Upper lobe of left lung (tissue), 6 donors: ENCODE measurements at regions not wholly inside any gene's neighbourhood (a gene's known extent, or its start where the extent isn't known, plus 50 kb on each side); places are given as distances from the start of the nearest gene placed in this dataset.
A peak's percentile ranks its signal among the peaks of the same experiment; 100 is the strongest.
"Not testable (repeated sequence)": the region's sequence is repeated elsewhere in the genome, so short reads cannot be mapped to it uniquely, and the experiment has no call there.

ENCODE experiments used
- ATAC-seq, 2 donors: fragments of 200-7000 bp; cut with Tn5 transposase; one replicate each; pipeline ENCODE4 v1.9.1; 2022; ENCODE audit warnings: mild to moderate bottlenecking in 2 of 2, moderate library complexity in 2 of 2; ENCODE audit not compliant: low FRiP score in 2 of 2
- DNase-seq, 2 donors: peaks; one replicate each; pipeline ENCODE4 v3.0.0-alpha.2; 2019 to 2020
- H3K27ac ChIP-seq, 4 donors: fragments of 200-600 bp; sonication (generic); one replicate each; pipeline ENCODE4 v1.5.1; 2016 to 2019
- H3K27me3 ChIP-seq, 4 donors: fragments of 200-600 bp; sonication (generic); one replicate each; pipeline ENCODE4 v1.5.1; 2017 to 2019
- H3K36me3 ChIP-seq, 4 donors: fragments of 200-600 bp; sonication (generic); one replicate each; pipeline ENCODE4 v1.5.1; 2016 to 2019
- H3K4me1 ChIP-seq, 4 donors: fragments of 200-600 bp; sonication (generic); one replicate each; pipeline ENCODE4 v1.5.1; 2018 to 2019
- H3K4me3 ChIP-seq, 4 donors: fragments of 200-600 bp; sonication (generic); one replicate each; pipeline ENCODE4 v1.5.1; 2017 to 2019; ENCODE audit warnings: mild to moderate bottlenecking in 2 of 4, moderate library complexity in 1 of 4
- H3K9me3 ChIP-seq, 4 donors: fragments of 200-600 bp; sonication (generic); one replicate each; pipeline ENCODE4 v1.5.1; 2018 to 2019
- CTCF ChIP-seq, 6 experiments: fragments of 450-650 bp in 4 of 6; fragments of 200-600 bp in 2 of 6; sonication (generic) in 2 of 6; IDR thresholded peaks; one replicate each; pipeline ENCODE4 v1.5.1; 2016 to 2019; ENCODE audit warnings: antibody characterized with exemption in 6 of 6
- EP300 ChIP-seq, 4 donors: sonication (generic); formaldehyde crosslinking; IDR thresholded peaks; one replicate each; pipeline ENCODE4 v1.5.1; 2017; ENCODE audit warnings: antibody characterized with exemption in 4 of 4, control low read depth in 2 of 4
- POLR2A ChIP-seq, 4 donors: fragments of 450-650 bp; IDR thresholded peaks; one replicate each; pipeline ENCODE4 v1.5.1; 2016 to 2017; ENCODE audit warnings: antibody characterized with exemption in 4 of 4, mild to moderate bottlenecking in 2 of 4
- POLR2AphosphoS5 ChIP-seq, 2 donors: sonication (generic); formaldehyde crosslinking; IDR thresholded peaks; one replicate each; pipeline ENCODE4 v1.5.1; 2017; ENCODE audit warnings: antibody characterized with exemption in 2 of 2
- WGBS, 2 donors: methylation state at CpG; one replicate each; pipeline ENCODE4 v1.1.5; 2017 to 2018; 5-methylcytosine and 5-hydroxymethylcytosine counted together
- donor health status: DM: no; HTN: no; CAD: no; lungs with moderate emphysema.
- donor health status: DM: no; HTN: yes; CAD: no; lungs with severe emphysema.

GRCh38 chr4:87912164-87913004 lies 63.1 kb upstream of the SPP1 start:
- Histone ChIP-seq H3K9me3 (no peaks in the 10 kb centered on the region), H3K4me3 (no peak overlapping the region), H3K36me3 (no peaks in the 10 kb centered on the region), H3K27me3 (no peaks in the 10 kb centered on the region), H3K4me1 (peaks cover 0 to 12% (median 5%) of the 10 kb centered on the region in 4 donors), H3K27ac (peak overlapping the region in 1 of 4 donors; percentile 15)
- 59 to 61% methylated on average over 7 of the region's 7 CpGs for WGBS, 2 donors
- DNase-seq: no peak
- no peak for ATAC-seq
- TF ChIP-seq POLR2A (IDR thresholded peaks at IDR 0.05) (no peak), CTCF (IDR thresholded peaks at IDR 0.05) (no peak), POLR2AphosphoS5 (IDR thresholded peaks at IDR 0.05) (no peak), EP300 (IDR thresholded peaks at IDR 0.05) (no peak)

GRCh38 chr4:87913896-87914295 lies 61.6 kb upstream of the SPP1 start:
- no peak overlapping the region for H3K27ac ChIP-seq
- ATAC-seq: no peak
- DNase-seq: no peak
- H3K4me3 ChIP-seq: no peak overlapping the region
- no peaks in the 10 kb centered on the region for H3K36me3 ChIP-seq
- H3K9me3 ChIP-seq: no peaks in the 10 kb centered on the region
- peaks cover 0 to 12% (median 5%) of the 10 kb centered on the region in 4 donors for H3K4me1 ChIP-seq
- H3K27me3 ChIP-seq: no peaks in the 10 kb centered on the region
- TF ChIP-seq CTCF (IDR thresholded peaks at IDR 0.05) (no peak), POLR2A (IDR thresholded peaks at IDR 0.05) (no peak), POLR2AphosphoS5 (IDR thresholded peaks at IDR 0.05) (no peak), EP300 (IDR thresholded peaks at IDR 0.05) (no peak)
- WGBS, 2 donors: 74 to 83% methylated on average over 3 of the region's 3 CpGs

GRCh38 chr4:87915621-87916020 lies 59.9 kb upstream of the SPP1 start:
- TF ChIP-seq POLR2A (IDR thresholded peaks at IDR 0.05): no peak
- TF ChIP-seq CTCF (IDR thresholded peaks at IDR 0.05): no peak
- no peak for TF ChIP-seq EP300 (IDR thresholded peaks at IDR 0.05)
- no peak for TF ChIP-seq POLR2AphosphoS5 (IDR thresholded peaks at IDR 0.05)
- Histone ChIP-seq H3K4me1 (peaks cover 0 to 12% (median 5%) of the 10 kb centered on the region in 4 donors), H3K4me3 (no peak overlapping the region), H3K9me3 (no peaks in the 10 kb centered on the region), H3K36me3 (no peaks in the 10 kb centered on the region), H3K27me3 (no peaks in the 10 kb centered on the region), H3K27ac (no peak overlapping the region)
- no peak for ATAC-seq
- WGBS, 2 donors: 77 to 81% methylated on average over 6 of the region's 6 CpGs
- no peak for DNase-seq

- Histone ChIP-seq H3K4me3 (no peak overlapping the region), H3K4me1 (peaks cover 0 to 6% (median 3%) of the 10 kb centered on the region in 4 donors), H3K9me3 (no peaks in the 10 kb centered on the region), H3K27ac (no peak overlapping the region), H3K27me3 (no peaks in the 10 kb centered on the region), H3K36me3 (no peaks in the 10 kb centered on the region)
- ATAC-seq: no peak
- TF ChIP-seq CTCF (IDR thresholded peaks at IDR 0.05) (no peak), POLR2A (IDR thresholded peaks at IDR 0.05) (no peak), POLR2AphosphoS5 (IDR thresholded peaks at IDR 0.05) (no peak)
- 65 to 85% methylated on average over 2 of the region's 2 CpGs for WGBS, 2 donors
- no peak for DNase-seq
These were observed 58.9 kb upstream of the SPP1 start for GRCh38 chr4:87916626-87917025.

- 85 to 88% methylated on average over 5 of the region's 5 CpGs for WGBS, 2 donors
- not testable (repeated sequence) for DNase-seq, H3K4me1 ChIP-seq, H3K9me3 ChIP-seq, H3K4me3 ChIP-seq, H3K27ac ChIP-seq, ATAC-seq, H3K27me3 ChIP-seq, H3K36me3 ChIP-seq
These were observed 57.6 kb upstream of the SPP1 start for GRCh38 chr4:87917911-87918310.
